ENCODE measurements at regions not wholly inside any gene's neighbourhood (a gene's known extent, or its start where the extent isn't known, plus 50 kb on each side); places are given as distances from the start of the nearest gene placed in this dataset.

DNA sequence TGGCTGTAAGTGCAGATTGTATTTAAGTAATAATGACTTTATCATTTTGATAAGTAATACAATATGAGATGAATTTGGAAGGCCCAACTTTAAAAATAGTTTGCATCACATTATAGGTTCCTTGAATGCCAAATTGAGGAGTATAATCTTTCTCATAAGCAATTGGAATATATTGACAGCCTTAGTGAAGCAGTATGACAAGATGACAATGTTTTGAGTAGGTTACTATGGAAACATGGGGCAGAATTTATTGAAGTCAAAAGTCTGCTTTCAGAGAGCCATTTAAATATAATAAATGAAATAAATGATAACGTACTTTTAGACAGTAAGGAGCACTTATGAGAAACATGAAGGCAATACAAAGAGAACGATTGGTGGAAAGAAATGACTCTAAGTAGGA is 776.4 kb downstream of the TECRL start:
- no peak for DNase-seq (ENCODE audit: low read depth)

DNA sequence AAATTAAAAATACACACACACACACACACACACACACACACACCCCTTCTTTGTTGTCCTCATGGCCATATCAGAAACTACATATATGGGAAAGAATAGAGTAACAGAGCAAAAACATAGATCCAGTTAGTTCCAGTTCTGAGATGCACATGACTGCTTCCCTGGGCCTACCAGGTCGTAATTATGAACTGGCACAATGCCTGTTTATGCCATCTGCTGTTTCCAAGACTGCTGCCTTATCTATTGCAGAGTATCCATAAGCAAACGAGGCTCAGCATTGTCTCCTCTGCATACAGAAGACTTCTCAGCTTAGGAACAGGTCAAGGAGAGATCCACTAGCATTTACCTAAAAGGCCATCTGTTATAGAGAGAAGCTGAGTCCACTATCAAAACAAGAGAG is 789.0 kb downstream of the TECRL start:
- DNase-seq (ENCODE audit: low read depth): no peak

DNA sequence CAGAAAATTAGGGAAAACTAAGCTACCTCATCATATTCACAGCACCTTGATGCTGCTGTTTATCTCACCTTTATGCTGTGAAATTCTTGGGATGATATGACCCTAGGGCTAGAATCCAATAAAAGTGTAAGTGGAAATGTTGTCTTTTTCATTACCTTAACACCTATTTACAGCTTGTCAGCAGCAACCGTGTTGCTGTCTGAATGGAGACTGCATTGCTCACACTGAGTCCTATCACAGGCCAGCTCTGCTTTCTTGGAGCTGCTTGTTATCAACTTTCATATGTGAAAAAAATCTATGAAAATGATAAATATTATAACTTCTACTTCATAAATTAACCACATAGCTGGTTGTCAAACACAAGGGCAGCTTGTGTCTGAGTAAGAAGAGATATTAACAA is 789.5 kb downstream of the TECRL start:
- no peak for DNase-seq (ENCODE audit: low read depth)

DNA sequence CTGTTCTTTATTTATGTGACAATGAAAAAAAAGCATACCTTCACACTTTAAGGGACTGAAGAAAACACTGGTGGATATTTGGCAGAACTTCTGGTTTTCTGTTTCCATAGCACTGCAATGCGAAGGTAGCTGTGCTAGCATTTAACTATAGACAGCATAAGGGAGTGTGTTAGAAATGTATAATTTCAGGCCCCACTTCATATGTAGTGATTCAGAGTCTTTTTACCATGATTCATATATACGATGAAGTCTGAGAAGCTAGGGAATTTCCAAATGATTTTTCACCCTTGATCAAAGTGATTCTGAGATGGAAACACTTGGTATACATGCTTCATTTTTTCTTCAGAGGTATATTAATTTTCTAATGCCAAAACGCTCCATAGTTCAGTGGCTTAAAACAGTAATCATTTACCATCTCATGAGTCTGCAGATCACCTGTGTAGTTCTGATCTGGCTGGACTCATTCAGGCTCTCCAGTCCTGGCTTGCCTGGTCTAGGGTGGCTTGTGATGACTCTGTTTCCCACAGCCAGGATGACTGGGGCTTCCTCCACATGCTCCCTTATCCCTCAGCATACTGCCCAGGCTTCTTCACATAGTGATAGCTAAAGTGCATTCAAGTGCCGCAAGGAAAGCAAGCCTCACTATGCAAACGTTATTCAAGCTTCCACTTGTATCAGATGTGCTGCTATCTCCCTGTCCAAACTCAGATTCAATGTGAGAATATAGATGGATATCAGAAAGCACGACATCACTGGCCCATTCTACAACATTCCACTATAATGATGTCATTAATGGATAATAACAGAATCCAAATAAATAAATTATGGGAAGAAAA is 790.1 kb downstream of the TECRL start:
- DNase-seq (ENCODE audit: low read depth): no peak

DNA sequence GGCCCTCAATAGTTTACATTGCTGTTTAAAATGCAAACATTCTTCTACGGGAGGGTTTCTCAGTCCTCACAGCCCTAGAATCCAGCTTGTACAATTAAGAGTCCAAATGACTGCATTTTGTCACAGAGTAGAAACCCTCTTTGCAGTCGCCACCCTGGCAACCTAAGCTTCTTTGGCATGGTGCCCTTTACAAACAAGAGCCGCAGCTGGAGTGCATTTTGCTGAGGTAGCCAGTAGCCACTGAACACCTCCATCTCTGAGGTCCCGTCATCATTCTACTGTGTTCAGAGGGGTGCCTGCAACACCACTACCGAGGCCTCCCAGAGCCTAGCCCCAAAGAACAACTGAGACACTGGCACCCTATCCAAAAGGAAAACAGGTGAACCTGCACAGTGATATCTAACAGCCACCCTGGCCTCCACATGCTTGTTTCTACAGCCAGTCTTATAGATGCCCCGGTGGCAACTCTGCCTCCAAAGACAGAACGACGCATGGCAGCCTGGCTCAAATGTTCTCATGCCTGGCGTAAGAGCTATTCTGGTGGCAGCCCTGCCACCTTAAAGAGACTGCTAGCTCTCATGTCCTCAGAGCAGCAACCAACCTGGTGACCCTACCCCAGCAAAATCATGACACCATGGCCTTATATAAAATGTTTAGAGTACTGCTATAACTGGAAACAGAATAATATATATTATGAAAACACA is 801.9 kb downstream of the TECRL start:
- no peak for DNase-seq (ENCODE audit: low read depth)

DNA sequence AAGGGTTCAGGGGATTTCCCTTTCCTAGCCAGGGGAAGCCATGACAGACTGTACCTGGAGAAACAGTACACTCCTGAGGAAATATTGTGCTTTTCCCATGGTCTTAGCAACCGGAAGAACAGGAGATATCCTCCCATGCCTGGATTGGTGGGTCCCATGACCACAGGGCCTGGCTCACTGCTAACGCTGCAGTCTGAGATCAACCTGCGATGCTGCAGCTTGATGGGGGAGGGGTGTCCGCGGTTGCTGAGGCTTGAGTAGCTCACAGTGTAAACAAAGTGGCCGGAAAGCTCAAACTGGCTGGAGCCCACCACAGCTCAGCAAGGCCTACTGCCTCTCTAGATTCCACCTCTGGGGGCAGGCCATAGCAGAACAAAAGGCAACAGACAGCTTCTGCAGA is 819.5 kb downstream of the TECRL start:
- no peak for DNase-seq (ENCODE audit: low read depth)

DNA sequence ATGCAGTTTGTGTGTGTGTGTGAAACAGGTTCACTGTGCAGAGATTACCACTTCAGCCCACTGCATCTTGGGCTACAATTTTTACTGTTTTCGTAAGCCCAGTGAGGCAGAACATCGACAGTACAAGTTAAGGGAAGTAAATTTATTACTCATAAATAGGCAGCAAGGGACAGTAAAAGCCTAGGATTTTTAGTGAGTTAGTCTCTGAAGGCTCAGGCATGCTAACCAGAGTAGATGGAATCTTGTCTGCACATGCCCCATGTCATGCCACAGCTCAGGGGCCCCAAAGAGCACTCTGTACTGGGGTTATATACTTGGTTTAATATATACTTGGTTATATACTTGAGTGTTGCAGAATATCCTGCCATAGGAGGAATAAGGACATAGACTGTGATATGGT is 825.7 kb downstream of the TECRL start:
- DNase-seq (ENCODE audit: low read depth): no peak

DNA sequence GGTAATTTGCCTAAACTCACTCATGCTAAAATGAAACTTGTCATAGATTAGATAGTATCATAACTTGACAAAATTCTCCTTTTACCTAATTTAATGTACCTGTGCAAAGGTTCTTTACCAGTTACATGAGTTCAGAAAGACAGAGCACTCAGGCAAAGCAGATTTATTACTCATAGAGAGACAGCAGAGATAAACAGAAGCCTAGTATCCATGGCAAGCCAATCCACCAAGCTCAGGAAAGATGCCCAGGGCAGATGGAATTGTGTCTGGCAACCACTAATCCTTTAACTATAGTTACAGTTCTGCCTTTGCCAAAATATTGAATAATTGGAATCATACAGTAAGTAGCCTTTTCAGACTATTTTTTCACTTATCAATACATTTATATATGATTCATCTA is 826.2 kb downstream of the TECRL start:
- no peak for DNase-seq (ENCODE audit: low read depth)

DNA sequence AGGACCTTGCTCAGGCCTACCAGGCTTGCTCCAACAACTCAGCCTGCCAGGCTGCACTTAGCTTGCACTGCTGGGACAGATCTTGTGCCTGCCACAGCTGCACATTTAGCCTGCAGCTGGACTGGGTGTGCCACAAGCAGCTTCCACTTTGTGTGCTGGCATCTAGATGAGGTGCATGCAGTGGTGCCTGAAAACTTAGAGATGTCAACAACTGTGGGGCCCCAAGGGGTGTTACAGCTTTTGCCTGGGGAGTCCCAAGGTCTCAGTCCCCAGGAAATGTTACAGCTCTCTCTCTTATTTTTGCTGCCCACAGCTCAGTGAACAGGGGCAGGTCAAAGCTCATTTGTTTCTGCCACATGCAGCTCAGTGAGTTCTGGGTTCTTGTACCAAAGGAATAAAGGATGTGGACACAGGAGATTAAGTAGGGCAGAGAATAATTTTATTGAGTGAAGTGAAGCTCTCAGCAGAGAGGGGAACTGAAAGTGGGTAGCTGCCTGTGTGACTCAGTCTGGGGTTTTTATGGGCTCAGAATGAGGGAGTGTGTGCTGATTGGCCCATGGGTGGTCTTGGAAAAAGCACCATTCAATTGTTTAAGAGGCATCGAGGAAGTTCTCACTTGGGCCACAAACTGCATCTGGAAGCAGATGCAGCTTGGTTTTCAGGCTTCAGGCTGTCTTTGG is 828.3 kb downstream of the TECRL start:
- DNase-seq (ENCODE audit: low read depth): no peak

DNA sequence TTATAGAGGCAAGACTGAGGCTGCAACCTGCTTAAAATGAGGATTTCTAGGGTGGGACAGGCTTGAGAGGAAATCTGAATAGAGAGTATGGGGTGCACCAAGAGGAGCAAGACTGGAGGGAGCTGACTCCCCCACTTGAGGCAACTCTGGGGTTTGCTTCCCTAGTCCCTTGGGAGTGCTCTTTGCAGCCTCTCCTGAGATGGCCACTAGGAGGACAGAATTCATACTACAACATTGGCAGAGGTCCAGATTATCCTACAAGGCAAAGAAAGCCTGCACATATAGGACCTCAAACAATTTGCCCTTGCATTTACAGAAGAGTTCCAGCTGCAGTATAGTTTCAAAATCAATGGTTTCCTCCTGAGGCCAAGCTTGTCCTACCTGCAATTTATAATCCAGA is 830.9 kb downstream of the TECRL start:
- DNase-seq (ENCODE audit: low read depth): no peak

DNA sequence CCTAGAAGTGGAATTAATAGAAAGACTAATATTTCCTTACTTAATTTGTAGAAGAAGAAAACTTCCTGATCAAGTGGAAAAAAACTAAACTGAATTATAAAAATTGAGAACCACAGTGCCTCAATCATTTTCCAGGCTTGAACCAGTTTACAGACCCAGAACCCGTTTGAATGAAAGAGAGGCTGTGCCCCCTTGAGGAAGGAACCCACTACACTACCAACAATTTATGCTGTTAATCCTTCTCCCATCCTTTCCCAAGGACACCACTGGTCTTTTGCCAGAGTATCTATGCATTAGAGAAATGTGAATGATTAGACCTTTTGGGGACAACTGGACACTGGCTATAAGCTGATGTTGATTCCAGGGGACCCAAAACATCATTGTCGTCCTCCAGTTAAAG is 842.6 kb downstream of the TECRL start:
- DNase-seq (ENCODE audit: low read depth): no peak

DNA sequence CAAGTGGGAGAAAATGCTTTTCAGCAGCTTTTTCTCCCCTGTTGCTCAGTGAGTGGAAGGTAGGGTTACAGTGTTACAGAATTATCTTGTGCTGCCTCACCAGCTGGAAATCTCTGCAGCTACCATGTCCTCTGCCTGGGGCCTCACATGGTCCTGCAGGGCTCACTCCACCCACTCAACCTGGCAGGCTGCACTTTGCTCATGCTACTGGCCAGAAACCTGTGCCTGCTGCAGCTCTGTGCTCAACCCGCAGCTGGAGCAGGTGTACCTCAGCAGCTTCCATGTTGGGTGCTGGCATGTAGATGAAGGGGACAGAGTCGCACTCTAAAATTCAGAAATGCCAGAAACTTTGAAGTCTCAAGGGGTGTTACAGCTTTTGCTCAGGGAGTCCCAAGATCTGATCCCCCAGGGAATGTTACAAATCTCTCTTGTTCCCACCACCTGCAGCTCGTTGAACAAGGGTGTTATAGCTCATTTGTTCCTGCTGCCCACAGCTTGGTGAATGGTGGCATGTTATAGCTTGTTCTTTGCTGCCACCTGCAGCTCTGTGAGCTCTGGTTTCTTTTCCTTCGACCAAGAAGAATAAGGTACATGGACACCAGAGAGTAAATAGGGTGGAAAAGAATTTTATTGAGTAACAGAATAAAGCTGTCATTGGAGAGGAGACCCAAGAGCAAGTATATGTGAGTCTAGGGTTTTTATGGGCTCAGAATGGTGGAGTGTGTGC is 845.8 kb downstream of the TECRL start:
- no peak for DNase-seq (ENCODE audit: low read depth)

DNA sequence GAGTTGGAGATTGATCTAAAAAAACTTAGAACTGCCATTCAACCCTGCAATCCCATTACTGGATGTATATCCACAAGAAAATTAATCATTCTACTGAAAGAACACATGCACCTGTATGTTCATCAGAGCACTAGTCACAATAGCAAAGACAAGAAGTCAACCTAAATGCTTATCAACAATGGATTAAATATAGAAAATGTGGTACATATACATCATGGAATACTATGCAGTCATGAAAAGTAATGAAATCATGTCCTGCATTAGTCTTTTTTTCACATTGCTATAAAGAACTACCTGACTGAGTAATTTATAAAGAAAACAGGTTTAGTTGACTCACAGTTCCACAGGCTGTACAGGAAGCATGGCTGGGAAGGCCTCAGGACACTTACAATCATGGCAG is 850.5 kb downstream of the TECRL start:
- DNase-seq (ENCODE audit: low read depth): no peak

DNA sequence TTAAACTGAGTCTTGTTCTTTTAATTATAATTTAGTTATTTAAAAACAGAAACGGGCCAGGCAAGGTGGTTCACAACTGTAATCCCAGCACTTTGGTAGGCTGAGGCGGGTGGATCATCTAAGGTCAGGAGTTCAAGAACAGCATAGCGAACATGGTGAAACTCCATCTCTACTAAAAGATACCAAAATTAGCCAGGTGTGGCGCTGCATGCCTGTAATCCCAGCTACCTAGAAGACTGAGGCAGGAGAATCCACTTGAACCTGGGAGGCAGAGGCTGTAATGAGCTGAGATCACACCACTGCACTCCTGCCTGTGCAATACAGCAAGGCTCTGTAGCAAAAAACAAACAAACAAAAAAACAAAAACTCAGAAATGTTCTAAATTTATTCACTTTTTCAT is 852.9 kb downstream of the TECRL start:
- DNase-seq (ENCODE audit: low read depth): no peak

DNA sequence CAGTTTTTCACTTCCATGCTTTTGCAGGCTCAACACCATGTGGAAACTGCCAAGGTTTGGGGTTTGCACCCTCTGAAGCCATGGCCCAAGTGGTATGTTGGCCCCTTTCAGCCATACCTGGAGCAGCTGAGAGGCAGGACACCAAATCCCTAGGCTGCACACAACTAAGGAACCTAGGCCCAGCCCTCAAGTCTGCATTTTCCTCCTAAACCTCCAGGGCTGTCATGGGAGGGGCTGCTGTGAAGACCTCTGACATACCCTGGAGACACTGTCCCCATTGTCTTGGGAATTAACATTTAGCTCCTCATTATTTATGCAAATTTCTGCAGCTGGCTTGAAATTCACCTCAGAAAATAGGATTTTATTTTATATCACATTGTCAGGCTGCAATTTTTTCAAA is 856.1 kb downstream of the TECRL start:
- DNase-seq (ENCODE audit: low read depth): no peak

DNA sequence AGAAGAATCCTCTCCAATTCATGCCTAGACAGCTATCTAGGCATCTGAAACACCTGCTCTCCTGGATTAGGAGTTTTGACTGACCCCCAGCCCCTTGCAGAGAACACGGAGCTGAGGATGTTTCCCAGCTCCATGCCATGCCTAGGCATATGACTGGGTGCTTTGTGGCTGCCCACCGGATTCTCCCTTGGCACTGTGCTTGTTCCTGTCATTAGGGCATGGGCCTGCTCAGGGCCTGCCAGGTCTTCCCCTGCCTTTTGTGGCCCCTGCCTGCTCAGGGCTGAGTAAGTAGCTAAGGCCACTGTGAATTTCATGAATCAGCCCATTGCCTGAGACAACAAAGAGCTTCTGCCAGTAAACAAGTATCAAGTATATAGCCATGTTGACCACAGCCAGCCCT is 867.4 kb downstream of the TECRL start:
- no peak for DNase-seq (ENCODE audit: low read depth)

DNA sequence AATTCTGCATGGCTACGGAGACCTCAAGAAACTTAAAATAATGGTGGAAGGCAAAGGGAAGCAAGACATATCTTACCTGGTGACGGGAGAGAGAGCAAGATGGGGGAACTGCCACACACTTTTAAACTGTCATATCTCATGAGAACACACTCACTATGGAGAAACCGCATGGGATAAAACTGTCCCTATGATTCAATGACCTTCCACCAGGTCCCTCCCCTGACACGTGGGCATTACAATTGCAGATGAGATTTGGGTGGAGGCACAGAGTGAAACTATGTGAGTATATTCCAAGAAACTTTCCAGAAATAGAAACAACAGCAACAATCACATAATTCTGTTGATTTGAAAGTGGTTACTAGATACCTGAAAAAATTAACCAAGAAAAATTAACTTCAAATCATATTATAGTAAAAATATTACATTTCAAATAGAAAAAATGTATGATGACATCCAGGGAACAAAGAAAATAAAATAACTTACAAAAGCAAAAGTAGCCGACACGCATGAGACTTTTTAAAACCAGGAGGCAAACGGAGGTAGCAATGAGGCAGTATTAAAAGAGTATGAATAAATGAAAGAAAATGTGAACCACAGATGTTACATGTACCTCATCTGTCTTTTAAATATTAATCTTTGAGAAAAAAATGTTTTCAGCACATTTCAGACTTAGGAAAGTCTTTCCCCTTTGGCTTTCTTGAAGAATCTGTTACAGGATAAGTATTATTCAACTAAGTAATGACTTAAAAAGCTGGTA is 879.5 kb downstream of the TECRL start:
- DNase-seq (ENCODE audit: low read depth): no peak

DNA sequence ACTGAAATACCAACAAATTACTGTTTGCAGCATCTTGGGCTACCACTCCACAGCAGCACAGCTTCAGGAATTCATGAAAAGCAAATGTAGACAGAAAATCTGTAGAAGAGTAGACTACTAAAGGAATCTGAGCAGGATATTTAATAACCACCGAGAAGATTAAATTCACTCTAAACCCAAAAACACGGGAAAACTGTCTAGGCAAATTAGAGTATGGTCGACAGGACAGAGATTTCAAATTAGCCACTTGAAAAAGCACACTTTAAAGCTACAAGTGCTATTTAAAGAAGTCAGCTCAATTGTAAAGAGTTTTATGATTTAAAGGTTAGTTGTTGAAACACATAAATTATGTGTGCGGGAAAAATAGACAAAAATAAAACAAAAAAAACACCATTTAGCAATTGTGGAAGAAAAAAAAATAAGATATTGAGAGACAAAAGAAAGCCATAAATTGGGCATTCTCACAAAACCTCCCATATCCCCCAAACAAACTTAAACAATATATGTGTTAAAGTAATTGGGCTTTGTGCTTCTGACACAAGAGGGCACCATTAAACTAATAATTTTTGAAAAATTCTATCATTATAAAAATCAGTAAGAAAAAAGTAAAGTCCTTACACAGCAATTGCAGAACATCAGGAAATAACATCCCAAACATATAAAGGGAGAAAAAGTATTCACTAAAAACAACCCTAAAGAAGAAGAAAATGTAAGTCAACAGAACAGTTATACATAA is 880.8 kb downstream of the TECRL start:
- no peak for DNase-seq (ENCODE audit: low read depth)

DNA sequence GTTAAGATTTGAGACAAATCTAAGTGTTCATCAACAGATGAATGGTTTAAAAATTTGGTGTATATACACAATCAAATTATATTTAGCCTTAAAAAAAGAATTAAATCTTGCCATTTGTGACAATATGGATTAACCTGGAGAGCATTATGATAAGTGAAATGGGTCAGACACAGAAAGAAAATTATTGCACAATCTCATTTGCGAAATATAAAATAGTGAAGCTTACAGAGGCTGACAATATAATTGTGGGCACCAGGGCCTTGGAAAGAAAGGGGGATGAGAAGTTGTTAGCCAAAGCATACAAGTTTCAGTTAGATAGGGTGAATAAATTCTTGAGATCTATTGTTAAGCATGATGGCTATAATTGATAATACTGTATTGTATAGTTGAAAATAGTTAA is 883.0 kb downstream of the TECRL start:
- DNase-seq (ENCODE audit: low read depth): no peak

DNA sequence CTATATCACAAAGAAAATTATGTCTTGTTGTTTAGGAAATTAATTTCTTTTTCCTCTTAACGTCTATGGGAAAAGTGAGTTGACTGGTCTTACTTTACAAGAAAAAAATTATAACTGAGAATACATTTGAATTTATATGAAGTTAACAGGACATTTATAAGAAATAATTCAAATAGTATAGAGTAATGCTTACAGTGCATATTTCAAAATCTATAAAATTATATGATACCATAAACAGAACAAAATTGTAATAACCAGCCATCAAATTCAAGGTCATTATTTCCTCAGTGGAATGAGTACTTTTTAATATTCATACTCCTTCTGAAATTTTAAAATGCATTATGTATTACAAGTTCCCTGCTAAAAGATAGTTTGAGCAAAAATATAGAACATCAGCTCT is 884.5 kb downstream of the TECRL start:
- no peak for DNase-seq (ENCODE audit: low read depth)
